Sigmoid colon (tissue), 6 donors: ENCODE measurements at regions not wholly inside any gene's neighbourhood (a gene's known extent, or its start where the extent isn't known, plus 50 kb on each side); places are given as distances from the start of the nearest gene placed in this dataset.

Experiments
- DNase-seq: peaks from one replicate; pipeline ENCODE4 v3.0.0-alpha.2; 2019
- H3K27ac ChIP-seq, 4 donors: fragments of 200-600 bp; sonication (generic); one replicate each; pipeline ENCODE4 v1.5.1; 2016 to 2019; ENCODE audit warnings: mild to moderate bottlenecking in 1 of 4
- H3K27me3 ChIP-seq, 3 donors: fragments of 200-600 bp; sonication (generic); one replicate each; pipeline ENCODE4 v1.5.1; 2019; ENCODE audit warnings: mild to moderate bottlenecking in 1 of 3
- H3K36me3 ChIP-seq, 4 donors: fragments of 200-600 bp; sonication (generic); one replicate each; pipeline ENCODE4 v1.5.1; 2016 to 2019
- H3K4me1 ChIP-seq, 4 donors: fragments of 200-600 bp; sonication (generic); one replicate each; pipeline ENCODE4 v1.5.1; 2017 to 2019
- H3K4me3 ChIP-seq, 4 donors: fragments of 200-600 bp; sonication (generic); one replicate each; pipeline ENCODE4 v1.5.1; 2017 to 2019; ENCODE audit warnings: mild to moderate bottlenecking in 2 of 4, moderate library complexity in 1 of 4
- H3K9me3 ChIP-seq, 4 donors: fragments of 200-600 bp in 3 of 4; sonication (generic) in 3 of 4; one replicate each; pipeline versions ENCODE4 v1.5.1 to v1.6.1; 2013 to 2019
- CTCF ChIP-seq, 4 experiments: fragments of 450-650 bp in 3 of 4; fragments of 200-600 bp in 1 of 4; IDR thresholded peaks; one replicate each; pipeline ENCODE4 v1.5.1; 2016 to 2019; ENCODE audit warnings: antibody characterized with exemption in 4 of 4, mild to moderate bottlenecking in 3 of 4, moderate library complexity in 2 of 4
- EP300 ChIP-seq, 4 donors: sonication (generic); formaldehyde crosslinking; IDR thresholded peaks; one replicate each; pipeline ENCODE4 v1.6.1; 2017; ENCODE audit warnings: antibody characterized with exemption in 4 of 4
- POLR2A ChIP-seq, 2 donors: fragments of 450-650 bp; IDR thresholded peaks; one replicate each; pipeline ENCODE4 v1.6.1; 2016; ENCODE audit warnings: antibody characterized with exemption in 2 of 2, mild to moderate bottlenecking in 2 of 2, moderate library complexity in 2 of 2
- POLR2AphosphoS5 ChIP-seq, 4 donors: sonication (generic); formaldehyde crosslinking; IDR thresholded peaks; one replicate each; pipeline ENCODE4 v1.6.1; 2017; ENCODE audit warnings: antibody characterized with exemption in 4 of 4
- WGBS, 2 donors: extraction: QIAGEN DNeasy Blood & Tissue Kit; methylation state at CpG; one replicate each; pipeline ENCODE4 v1.1.7; 2013; 5-methylcytosine and 5-hydroxymethylcytosine counted together
- intact Hi-C: fragments of 100-400 bp; cut with DNase I; formaldehyde crosslinking; loops from one replicate; pipeline ENCODE4 v1.15.1; 2023
- donor health status: healthy with polysubstance abuse.
- donor health status: healthy.

- Histone ChIP-seq H3K36me3 (no peaks in the 10 kb centered on the region), H3K27me3 (no peaks in the 10 kb centered on the region), H3K4me3 (no peak overlapping the region), H3K27ac (no peak overlapping the region), H3K9me3 (no peaks in the 10 kb centered on the region), H3K4me1 (peaks cover 0 to 7% (median 3%) of the 10 kb centered on the region in 4 donors)
- no peak for TF ChIP-seq EP300 (IDR thresholded peaks at IDR 0.05)
- TF ChIP-seq POLR2A (IDR thresholded peaks at IDR 0.05), result no peak
- no peak for TF ChIP-seq CTCF (IDR thresholded peaks at IDR 0.05)
- no peak for TF ChIP-seq POLR2AphosphoS5 (IDR thresholded peaks at IDR 0.05)
- DNase-seq, result no peak
- WGBS, 2 donors, result 87 to 89% methylated on average over 3 of the region's 3 CpGs
- intact Hi-C loops, result no loop called here
These were observed 366.7 kb downstream of the DUSP6 start for GRCh38 chr12:88985631-88986030.

GRCh38 chr12:88985011-88985410 is 367.3 kb downstream of the DUSP6 start:
- no peak overlapping the region for H3K4me3 ChIP-seq
- intact Hi-C loops, result no loop called here

GRCh38 chr12:88982694-88983093 is 369.6 kb downstream of the DUSP6 start:
- Histone ChIP-seq H3K27me3 (no peaks in the 10 kb centered on the region), H3K4me3 (no peak overlapping the region), H3K36me3 (no peaks in the 10 kb centered on the region), H3K4me1 (peaks cover 0 to 7% (median 3%) of the 10 kb centered on the region in 4 donors), H3K27ac (no peak overlapping the region), H3K9me3 (no peaks in the 10 kb centered on the region)
- no peak for DNase-seq
- intact Hi-C loops, result no loop called here
- 88% methylated on average over 1 of the region's 1 CpG for WGBS, 2 donors
- peak in 2 of 4 donors; percentile 32 to 38 for TF ChIP-seq POLR2AphosphoS5 (IDR thresholded peaks at IDR 0.05)
- no peak for TF ChIP-seq POLR2A (IDR thresholded peaks at IDR 0.05)

More at GRCh38 chr12:88985011-88985410, 367.3 kb downstream of the DUSP6 start:
- peaks cover 0 to 7% (median 3%) of the 10 kb centered on the region in 4 donors for H3K4me1 ChIP-seq
- H3K36me3 ChIP-seq, result no peaks in the 10 kb centered on the region
- H3K9me3 ChIP-seq, result no peaks in the 10 kb centered on the region
- 93 to 96% methylated on average over 3 of the region's 3 CpGs for WGBS, 2 donors
- H3K27ac ChIP-seq, result no peak overlapping the region
- no peak for DNase-seq
- H3K27me3 ChIP-seq, result no peaks in the 10 kb centered on the region
- TF ChIP-seq CTCF (IDR thresholded peaks at IDR 0.05) (no peak), POLR2AphosphoS5 (IDR thresholded peaks at IDR 0.05) (no peak), POLR2A (IDR thresholded peaks at IDR 0.05) (no peak), EP300 (IDR thresholded peaks at IDR 0.05) (no peak)

GRCh38 chr12:88977115-88977514 is 375.2 kb downstream of the DUSP6 start:
- no peak for DNase-seq
- Histone ChIP-seq H3K9me3 (no peaks in the 10 kb centered on the region), H3K4me1 (peaks cover 0 to 5% (median 0%) of the 10 kb centered on the region in 4 donors), H3K4me3 (no peak overlapping the region), H3K27me3 (no peaks in the 10 kb centered on the region), H3K27ac (no peak overlapping the region), H3K36me3 (no peaks in the 10 kb centered on the region)
- 78% methylated on average over 2 of the region's 2 CpGs for WGBS, 2 donors
- TF ChIP-seq POLR2A (IDR thresholded peaks at IDR 0.05) (no peak), EP300 (IDR thresholded peaks at IDR 0.05) (no peak), CTCF (IDR thresholded peaks at IDR 0.05) (no peak)
- intact Hi-C loops, result no loop called here

- Histone ChIP-seq H3K27ac (no peak overlapping the region), H3K4me3 (no peak overlapping the region), H3K4me1 (peaks cover 0 to 5% (median 0%) of the 10 kb centered on the region in 4 donors), H3K36me3 (no peaks in the 10 kb centered on the region), H3K9me3 (no peaks in the 10 kb centered on the region), H3K27me3 (no peaks in the 10 kb centered on the region)
- DNase-seq, result no peak
- intact Hi-C loops, result no loop called here
- TF ChIP-seq POLR2AphosphoS5 (IDR thresholded peaks at IDR 0.05) (no peak), POLR2A (IDR thresholded peaks at IDR 0.05) (no peak), CTCF (IDR thresholded peaks at IDR 0.05) (no peak), EP300 (IDR thresholded peaks at IDR 0.05) (no peak)
- 93 to 95% methylated on average over 1 of the region's 1 CpG for WGBS, 2 donors
These were observed 378.3 kb downstream of the DUSP6 start for GRCh38 chr12:88973998-88974397.
